Sigmoid colon (tissue), 6 donors: ENCODE measurements at regions not wholly inside any gene's neighbourhood (a gene's known extent, or its start where the extent isn't known, plus 50 kb on each side); places are given as distances from the start of the nearest gene placed in this dataset.
A peak's percentile ranks its signal among the peaks of the same experiment; 100 is the strongest.

Experiments
- DNase-seq: peaks from one replicate; pipeline ENCODE4 v3.0.0-alpha.2; 2019
- H3K27ac ChIP-seq, 4 donors: fragments of 200-600 bp; sonication (generic); one replicate each; pipeline ENCODE4 v1.5.1; 2016 to 2019; ENCODE audit warnings: mild to moderate bottlenecking in 1 of 4
- H3K27me3 ChIP-seq, 3 donors: fragments of 200-600 bp; sonication (generic); one replicate each; pipeline ENCODE4 v1.5.1; 2019; ENCODE audit warnings: mild to moderate bottlenecking in 1 of 3
- H3K36me3 ChIP-seq, 4 donors: fragments of 200-600 bp; sonication (generic); one replicate each; pipeline ENCODE4 v1.5.1; 2016 to 2019
- H3K4me1 ChIP-seq, 4 donors: fragments of 200-600 bp; sonication (generic); one replicate each; pipeline ENCODE4 v1.5.1; 2017 to 2019
- H3K4me3 ChIP-seq, 4 donors: fragments of 200-600 bp; sonication (generic); one replicate each; pipeline ENCODE4 v1.5.1; 2017 to 2019; ENCODE audit warnings: mild to moderate bottlenecking in 2 of 4, moderate library complexity in 1 of 4
- H3K9me3 ChIP-seq, 4 donors: fragments of 200-600 bp in 3 of 4; sonication (generic) in 3 of 4; one replicate each; pipeline versions ENCODE4 v1.5.1 to v1.6.1; 2013 to 2019
- EP300 ChIP-seq, 4 donors: sonication (generic); formaldehyde crosslinking; IDR thresholded peaks; one replicate each; pipeline ENCODE4 v1.6.1; 2017; ENCODE audit warnings: antibody characterized with exemption in 4 of 4
- POLR2A ChIP-seq, 2 donors: fragments of 450-650 bp; IDR thresholded peaks; one replicate each; pipeline ENCODE4 v1.6.1; 2016; ENCODE audit warnings: antibody characterized with exemption in 2 of 2, mild to moderate bottlenecking in 2 of 2, moderate library complexity in 2 of 2
- POLR2AphosphoS5 ChIP-seq, 4 donors: sonication (generic); formaldehyde crosslinking; IDR thresholded peaks; one replicate each; pipeline ENCODE4 v1.6.1; 2017; ENCODE audit warnings: antibody characterized with exemption in 4 of 4
- WGBS, 2 donors: extraction: QIAGEN DNeasy Blood & Tissue Kit; methylation state at CpG; one replicate each; pipeline ENCODE4 v1.1.7; 2013; 5-methylcytosine and 5-hydroxymethylcytosine counted together
- intact Hi-C: fragments of 100-400 bp; cut with DNase I; formaldehyde crosslinking; loops from one replicate; pipeline ENCODE4 v1.15.1; 2023
- TF ChIP-seq, protein P1 (sequence below), 4 experiments: fragments of 450-650 bp in 3 of 4; fragments of 200-600 bp in 1 of 4; IDR thresholded peaks; one replicate each; pipeline ENCODE4 v1.5.1; 2016 to 2019; ENCODE audit warnings: antibody characterized with exemption in 4 of 4, mild to moderate bottlenecking in 3 of 4, moderate library complexity in 2 of 4
- donor health status: healthy with polysubstance abuse.
- donor health status: healthy.

DNA sequence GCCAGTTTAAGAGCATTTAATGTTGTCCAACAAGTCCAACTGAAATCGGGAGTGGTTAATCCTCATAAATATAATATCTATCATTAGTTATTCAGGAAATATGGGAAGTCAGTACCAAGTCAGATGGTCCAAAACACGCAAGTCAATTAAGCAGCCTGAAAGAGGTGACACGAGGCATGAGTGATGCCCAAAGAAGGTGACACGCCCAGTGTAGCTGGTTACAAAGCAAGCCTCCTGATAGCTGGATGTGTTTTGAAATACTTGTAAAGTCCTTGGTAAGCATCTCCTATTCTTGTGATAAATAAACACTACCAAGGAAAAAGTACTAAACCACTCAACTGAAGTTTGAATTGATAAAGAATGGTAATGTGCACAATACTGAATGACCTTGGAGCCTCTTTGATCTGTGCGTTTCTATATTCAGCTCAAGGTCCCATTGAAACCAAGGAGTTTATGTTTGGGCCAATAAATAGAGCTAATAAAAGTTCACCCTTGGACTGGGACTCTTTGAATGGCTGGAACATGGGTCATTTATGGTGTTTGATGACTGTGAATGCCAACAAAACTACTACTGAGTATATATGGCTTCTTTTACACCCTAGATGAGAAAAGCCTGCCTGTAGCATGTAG is 93.2 kb upstream of the KLF3 start:
- Histone ChIP-seq H3K27me3 (no peaks in the 10 kb centered on the region), H3K27ac (no peak overlapping the region), H3K4me1 (peaks cover 0 to 11% (median 7%) of the 10 kb centered on the region in 4 donors), H3K4me3 (no peak overlapping the region), H3K36me3 (no peaks in the 10 kb centered on the region), H3K9me3 (no peaks in the 10 kb centered on the region)
- 24 to 71% methylated on average over 5 of the region's 5 CpGs for WGBS, 2 donors
- intact Hi-C loops = no loop called here
- no peak for DNase-seq
- TF ChIP-seq POLR2AphosphoS5 (IDR thresholded peaks at IDR 0.05) = no peak
- no peak for TF ChIP-seq EP300 (IDR thresholded peaks at IDR 0.05)
- TF ChIP-seq, protein P1, sequence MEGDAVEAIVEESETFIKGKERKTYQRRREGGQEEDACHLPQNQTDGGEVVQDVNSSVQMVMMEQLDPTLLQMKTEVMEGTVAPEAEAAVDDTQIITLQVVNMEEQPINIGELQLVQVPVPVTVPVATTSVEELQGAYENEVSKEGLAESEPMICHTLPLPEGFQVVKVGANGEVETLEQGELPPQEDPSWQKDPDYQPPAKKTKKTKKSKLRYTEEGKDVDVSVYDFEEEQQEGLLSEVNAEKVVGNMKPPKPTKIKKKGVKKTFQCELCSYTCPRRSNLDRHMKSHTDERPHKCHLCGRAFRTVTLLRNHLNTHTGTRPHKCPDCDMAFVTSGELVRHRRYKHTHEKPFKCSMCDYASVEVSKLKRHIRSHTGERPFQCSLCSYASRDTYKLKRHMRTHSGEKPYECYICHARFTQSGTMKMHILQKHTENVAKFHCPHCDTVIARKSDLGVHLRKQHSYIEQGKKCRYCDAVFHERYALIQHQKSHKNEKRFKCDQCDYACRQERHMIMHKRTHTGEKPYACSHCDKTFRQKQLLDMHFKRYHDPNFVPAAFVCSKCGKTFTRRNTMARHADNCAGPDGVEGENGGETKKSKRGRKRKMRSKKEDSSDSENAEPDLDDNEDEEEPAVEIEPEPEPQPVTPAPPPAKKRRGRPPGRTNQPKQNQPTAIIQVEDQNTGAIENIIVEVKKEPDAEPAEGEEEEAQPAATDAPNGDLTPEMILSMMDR (IDR thresholded peaks at IDR 0.05) = no peak
- TF ChIP-seq POLR2A (IDR thresholded peaks at IDR 0.05) = no peak

- H3K36me3 ChIP-seq = no peaks in the 10 kb centered on the region
- no peaks in the 10 kb centered on the region for H3K27me3 ChIP-seq
- peaks cover 0 to 5% (median 0%) of the 10 kb centered on the region in 4 donors for H3K4me1 ChIP-seq
- no peak overlapping the region for H3K27ac ChIP-seq
- intact Hi-C loops = no loop called here
- H3K9me3 ChIP-seq = no peaks in the 10 kb centered on the region
- H3K4me3 ChIP-seq = no peak overlapping the region
- TF ChIP-seq POLR2AphosphoS5 (IDR thresholded peaks at IDR 0.05) (no peak), POLR2A (IDR thresholded peaks at IDR 0.05) (no peak), EP300 (IDR thresholded peaks at IDR 0.05) (no peak)
- TF ChIP-seq, protein P1 (IDR thresholded peaks at IDR 0.05) = no peak
- DNase-seq = no peak
Measured at GRCh38 chr4:38572793-38573192, 91.2 kb upstream of the KLF3 start.

GRCh38 chr4:38574559-38575333 is 89.3 kb upstream of the KLF3 start:
- TF ChIP-seq EP300 (IDR thresholded peaks at IDR 0.05) (no peak), POLR2A (IDR thresholded peaks at IDR 0.05) (no peak), POLR2AphosphoS5 (IDR thresholded peaks at IDR 0.05) (no peak)
- TF ChIP-seq, protein P1 (IDR thresholded peaks at IDR 0.05) = no peak
- H3K36me3 ChIP-seq = no peaks in the 10 kb centered on the region
- H3K4me1 ChIP-seq = peaks cover 0 to 5% (median 0%) of the 10 kb centered on the region in 4 donors
- intact Hi-C loops = no loop called here
- WGBS, 2 donors = 51 to 61% methylated on average over 17 of the region's 17 CpGs
- H3K27me3 ChIP-seq = no peaks in the 10 kb centered on the region
- H3K9me3 ChIP-seq = no peaks in the 10 kb centered on the region
- H3K4me3 ChIP-seq = no peak overlapping the region
- no peak for DNase-seq
- peak overlapping the region in 1 of 4 donors; percentile 65 for H3K27ac ChIP-seq

DNA sequence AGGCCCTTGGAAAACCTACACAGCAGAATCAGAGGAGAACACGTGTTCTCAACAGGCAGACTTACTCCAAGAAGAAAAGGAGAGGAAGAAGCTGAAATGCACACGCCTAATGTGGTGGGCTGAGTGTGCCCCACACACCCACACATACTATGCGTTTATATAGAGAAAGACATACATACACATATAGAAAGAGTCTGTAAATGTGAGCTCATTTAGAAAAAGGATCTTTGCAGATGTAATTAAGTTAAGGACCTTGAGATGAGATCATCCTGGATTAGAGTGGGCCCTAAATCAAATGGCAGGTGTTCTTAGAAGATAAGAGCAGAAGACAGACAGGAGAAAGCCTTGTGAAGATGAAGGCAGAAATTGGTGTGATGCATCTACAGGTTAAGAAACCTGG is 87.2 kb upstream of the KLF3 start:
- 88 to 93% methylated on average over 3 of the region's 3 CpGs for WGBS, 2 donors
- no peak for DNase-seq
- Histone ChIP-seq H3K9me3 (no peaks in the 10 kb centered on the region), H3K27ac (no peak overlapping the region), H3K27me3 (no peaks in the 10 kb centered on the region), H3K36me3 (no peaks in the 10 kb centered on the region), H3K4me3 (no peak overlapping the region), H3K4me1 (peaks cover 0 to 8% (median 5%) of the 10 kb centered on the region in 4 donors)
- intact Hi-C loops = no loop called here
- TF ChIP-seq POLR2A (IDR thresholded peaks at IDR 0.05) (no peak), POLR2AphosphoS5 (IDR thresholded peaks at IDR 0.05) (no peak), EP300 (IDR thresholded peaks at IDR 0.05) (no peak)
- TF ChIP-seq, protein P1 (IDR thresholded peaks at IDR 0.05) = no peak
